ENCODE measurements at regions not wholly inside any gene's neighbourhood (a gene's known extent, or its start where the extent isn't known, plus 50 kb on each side); places are given as distances from the start of the nearest gene placed in this dataset.

- H3K9me3 ChIP-seq, result no peaks in the 10 kb centered on the region
- no peaks in the 10 kb centered on the region for H3K4me1 ChIP-seq (ENCODE audit: low read depth)
- TF ChIP-seq CTCF (IDR thresholded peaks at IDR 0.05), result no peak
- intact Hi-C loops (cut with DNase I, micrococcal nuclease), result no loop called here
- DNase-seq (no peak), ATAC-seq (no peak)
- H3K4me3 ChIP-seq, result no peak overlapping the region
- H3K36me3 ChIP-seq (ENCODE audit: low read depth), result no peaks in the 10 kb centered on the region
These were observed 328.6 kb downstream of the CDH2 start for GRCh38 chr18:27848336-27848735.

- ATAC-seq (peak; percentile 62), DNase-seq (no peak)
- no peak for TF ChIP-seq CTCF (IDR thresholded peaks at IDR 0.05)
- H3K36me3 ChIP-seq (ENCODE audit: low read depth), result no peaks in the 10 kb centered on the region
- no peaks in the 10 kb centered on the region for H3K9me3 ChIP-seq
- intact Hi-C loops (cut with DNase I, micrococcal nuclease), result no loop called here
- no peak overlapping the region for H3K4me3 ChIP-seq
- H3K4me1 ChIP-seq (ENCODE audit: low read depth), result no peaks in the 10 kb centered on the region
These were observed 329.5 kb downstream of the CDH2 start for GRCh38 chr18:27847412-27847811.

DNA sequence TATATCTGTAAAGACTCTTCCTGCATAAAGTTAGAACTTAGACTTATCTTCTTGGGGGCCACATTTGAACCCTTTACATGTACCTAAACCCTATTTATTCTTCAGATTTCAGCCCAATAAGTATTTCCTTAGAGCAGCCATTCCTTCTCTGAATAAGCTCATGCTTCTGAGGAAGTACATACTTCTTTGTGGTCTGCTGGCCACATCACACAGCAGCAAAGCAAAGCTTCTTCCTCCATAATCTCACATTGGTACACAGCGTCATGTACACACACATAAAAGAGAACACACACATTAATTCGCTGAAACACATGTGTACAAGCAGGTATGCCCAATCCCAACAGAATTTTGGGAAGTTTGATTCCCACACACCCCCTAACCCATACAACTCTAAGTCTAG, 331.0 kb downstream of the CDH2 start:
- intact Hi-C loops (cut with DNase I, micrococcal nuclease), result no loop called here
- no peak for TF ChIP-seq CTCF (IDR thresholded peaks at IDR 0.05)
- H3K9me3 ChIP-seq, result no peaks in the 10 kb centered on the region
- H3K36me3 ChIP-seq (ENCODE audit: low read depth), result no peaks in the 10 kb centered on the region
- no peak overlapping the region for H3K4me3 ChIP-seq
- no peak for ATAC-seq
- no peak for DNase-seq
- H3K4me1 ChIP-seq (ENCODE audit: low read depth), result no peaks in the 10 kb centered on the region

GRCh38 chr18:27843783-27844777, 332.9 kb downstream of the CDH2 start:
- intact Hi-C loops (cut with DNase I, micrococcal nuclease), result no loop called here
- H3K9me3 ChIP-seq, result no peaks in the 10 kb centered on the region
- no peaks in the 10 kb centered on the region for H3K4me1 ChIP-seq (ENCODE audit: low read depth)
- ATAC-seq (no peak), DNase-seq (no peak)
- no peak overlapping the region for H3K4me3 ChIP-seq
- H3K36me3 ChIP-seq (ENCODE audit: low read depth), result no peaks in the 10 kb centered on the region
- no peak for TF ChIP-seq CTCF (IDR thresholded peaks at IDR 0.05)

- no peak for DNase-seq
- H3K9me3 ChIP-seq, result no peaks in the 10 kb centered on the region
- intact Hi-C loops (cut with DNase I, micrococcal nuclease), result no loop called here
- TF ChIP-seq CTCF (IDR thresholded peaks at IDR 0.05), result no peak
- H3K4me3 ChIP-seq, result no peak overlapping the region
- no peaks in the 10 kb centered on the region for H3K4me1 ChIP-seq (ENCODE audit: low read depth)
- H3K36me3 ChIP-seq (ENCODE audit: low read depth), result no peaks in the 10 kb centered on the region
- ATAC-seq, result no peak
These were observed 337.8 kb downstream of the CDH2 start for GRCh38 chr18:27839141-27839540.
